PFSK-1 (cell line): ENCODE measurements at regions not wholly inside any gene's neighbourhood (a gene's known extent, or its start where the extent isn't known, plus 50 kb on each side); places are given as distances from the start of the nearest gene placed in this dataset.

ENCODE experiments used
- FOXP2 ChIP-seq: optimal IDR thresholded peaks from 2 replicates; pipeline ENCODE3; 2011; ENCODE audit warnings: borderline replicate concordance, control low read depth, inconsistent platforms; ENCODE audit not compliant: insufficient read depth; ENCODE audit errors: extremely low read length, extremely low read depth
- POLR2AphosphoS5 ChIP-seq: IDR thresholded peaks from 2 replicates; pipeline ENCODE4 v1.6.1; 2012; ENCODE audit warnings: low read depth, mild to moderate bottlenecking, control low read depth, low read length, moderate library complexity
- REST ChIP-seq, 2 experiments: IDR thresholded peaks; 2 replicates each; pipeline versions ENCODE4 v1.6.1 to v1.8.0; 2011 to 2012; ENCODE audit warnings: low read depth in 2 of 2, low read length in 2 of 2, control low read depth in 1 of 2, inconsistent platforms in 1 of 2, mild to moderate bottlenecking in 1 of 2, moderate library complexity in 1 of 2; ENCODE audit not compliant: insufficient read depth in 1 of 2
- SIN3A ChIP-seq: IDR thresholded peaks from 2 replicates; pipeline ENCODE4 v1.6.1; 2012; ENCODE audit warnings: mild to moderate bottlenecking, low read length, moderate library complexity, borderline replicate concordance; ENCODE audit not compliant: insufficient read depth
- TAF1 ChIP-seq: IDR thresholded peaks from 2 replicates; pipeline ENCODE4 v1.6.1; 2012; ENCODE audit warnings: low read length, control low read depth, borderline replicate concordance; ENCODE audit not compliant: insufficient read depth

GRCh38 chr12:23434154-23434553 is 515.3 kb downstream of the SOX5 start:
- no peak for TF ChIP-seq REST (IDR thresholded peaks at IDR 0.05; ENCODE audit: insufficient read depth in 1 of 2, low read depth in 2 of 2, low read length in 2 of 2)
- TF ChIP-seq FOXP2: no peak
- TF ChIP-seq TAF1: no peak
- TF ChIP-seq POLR2AphosphoS5: no peak
- TF ChIP-seq SIN3A: no peak

GRCh38 chr12:23446746-23447145 is 502.7 kb downstream of the SOX5 start:
- TF ChIP-seq SIN3A: no peak
- TF ChIP-seq REST (IDR thresholded peaks at IDR 0.05; ENCODE audit: insufficient read depth in 1 of 2, low read depth in 2 of 2, low read length in 2 of 2): no peak
- TF ChIP-seq TAF1: no peak
- no peak for TF ChIP-seq FOXP2
- no peak for TF ChIP-seq POLR2AphosphoS5

DNA sequence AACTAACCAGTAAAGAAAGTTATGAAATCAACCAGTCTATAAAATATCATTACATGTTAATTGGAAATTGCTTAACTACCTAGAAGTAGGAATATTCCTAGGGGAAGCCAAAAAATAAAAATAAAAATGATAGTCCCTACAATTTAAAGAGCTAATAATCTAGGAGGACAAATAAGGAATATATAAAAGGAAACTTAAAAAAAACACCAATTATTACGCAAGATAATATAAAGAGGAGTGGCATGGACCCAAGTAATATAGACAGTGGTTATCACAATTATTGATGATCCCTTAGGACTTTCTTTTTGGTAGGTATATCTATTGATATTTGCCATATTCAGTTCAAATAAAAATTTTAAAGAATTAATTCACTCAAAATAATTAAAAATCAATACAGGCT is 498.7 kb downstream of the SOX5 start:
- TF ChIP-seq TAF1: no peak
- TF ChIP-seq POLR2AphosphoS5: no peak
- no peak for TF ChIP-seq FOXP2
- no peak for TF ChIP-seq SIN3A
- TF ChIP-seq REST (IDR thresholded peaks at IDR 0.05; ENCODE audit: insufficient read depth in 1 of 2, low read depth in 2 of 2, low read length in 2 of 2): no peak

- TF ChIP-seq SIN3A: no peak
- TF ChIP-seq REST (IDR thresholded peaks at IDR 0.05; ENCODE audit: insufficient read depth in 1 of 2, low read depth in 2 of 2, low read length in 2 of 2): no peak
- no peak for TF ChIP-seq POLR2AphosphoS5
- TF ChIP-seq FOXP2: no peak
- TF ChIP-seq TAF1: no peak
Measured at GRCh38 chr12:23455283-23455682, 494.2 kb downstream of the SOX5 start.

DNA sequence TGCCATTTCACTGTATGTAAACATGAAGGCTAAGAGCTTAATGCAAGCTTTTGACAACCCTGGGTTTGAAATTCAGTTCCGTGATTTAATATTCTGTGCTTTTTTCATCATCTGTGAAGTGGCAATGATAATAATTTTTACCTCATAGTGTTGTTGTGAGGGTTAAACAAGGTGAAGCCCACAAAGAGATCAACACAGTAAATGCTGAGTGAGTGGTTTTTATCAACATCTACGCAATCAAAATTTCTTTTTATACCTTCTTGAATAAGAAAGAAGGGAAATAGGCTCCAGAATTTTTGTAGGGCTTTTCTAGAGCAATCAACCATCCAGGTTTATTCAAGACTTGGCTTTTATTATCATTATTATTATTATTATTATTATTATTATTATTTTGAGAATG is 490.8 kb downstream of the SOX5 start:
- TF ChIP-seq SIN3A (no peak), POLR2AphosphoS5 (no peak), FOXP2 (no peak), REST (IDR thresholded peaks at IDR 0.05; ENCODE audit: insufficient read depth in 1 of 2, low read depth in 2 of 2, low read length in 2 of 2) (no peak), TAF1 (no peak)
